ENCODE measurements at regions not wholly inside any gene's neighbourhood (a gene's known extent, or its start where the extent isn't known, plus 50 kb on each side); places are given as distances from the start of the nearest gene placed in this dataset.

DNA sequence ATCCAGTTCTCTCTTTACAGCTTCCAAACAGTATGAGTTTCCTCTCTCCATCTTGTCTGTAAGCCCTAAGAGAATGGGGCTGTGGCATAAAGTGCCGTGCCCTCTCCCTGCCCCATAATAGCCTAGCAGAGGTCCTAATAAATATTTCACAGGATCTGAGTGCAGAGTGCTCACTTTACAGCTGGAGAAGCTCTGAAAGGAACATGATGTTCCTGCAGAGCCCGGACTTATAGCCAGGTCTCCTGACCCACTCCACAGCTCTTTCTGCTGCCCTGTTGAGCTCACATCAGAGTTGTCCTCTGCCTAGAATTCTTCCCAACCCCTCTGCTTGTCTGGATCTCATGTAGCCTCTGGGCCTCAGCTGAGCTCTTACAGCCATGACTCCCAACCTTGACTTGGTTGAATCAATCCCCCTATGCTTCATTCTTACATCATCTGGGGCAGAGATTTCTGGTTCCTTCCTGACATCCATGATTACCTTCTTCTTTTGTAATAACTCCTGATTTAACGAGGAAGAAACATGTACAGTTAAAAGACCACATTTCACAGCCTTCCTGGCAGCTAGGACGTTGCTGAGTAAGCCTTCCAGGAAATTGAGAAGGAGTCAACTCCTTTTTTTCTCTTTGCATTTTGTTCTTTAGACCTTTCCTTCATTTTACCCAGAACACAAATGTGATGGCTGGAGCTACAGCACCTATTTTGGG is 135.3 kb downstream of the RPLP1 start:
- TF ChIP-seq GATA2 (IDR thresholded peaks at IDR 0.05; ENCODE audit: low read depth, low read length) (no peak), GATA3 (IDR thresholded peaks at IDR 0.05; ENCODE audit: low read depth, low read length) (no peak)

DNA sequence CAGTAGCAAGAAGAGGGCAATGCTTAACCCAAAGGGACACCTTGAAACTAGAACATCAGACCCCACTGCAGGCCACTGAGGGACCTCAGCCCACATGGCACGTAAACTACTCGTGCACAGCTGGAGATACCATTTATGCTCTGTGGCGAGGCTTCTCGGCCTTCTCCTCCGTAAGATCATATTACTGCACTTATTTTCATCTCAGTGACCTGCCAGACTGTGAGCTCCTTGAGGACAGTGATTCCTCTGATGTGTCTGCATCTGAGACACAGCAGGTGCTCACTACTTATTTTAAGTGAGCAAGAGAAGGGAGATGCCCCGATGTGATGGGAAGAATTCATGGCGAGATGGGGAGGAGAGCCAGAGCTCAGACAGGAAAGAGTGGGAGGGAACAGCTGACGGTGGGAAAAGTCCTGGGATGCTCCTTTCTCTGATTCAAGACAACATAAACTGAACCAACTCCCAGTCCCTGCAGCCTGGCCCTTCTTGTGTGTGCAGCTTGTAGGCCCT is 137.6 kb downstream of the RPLP1 start:
- TF ChIP-seq GATA2 (IDR thresholded peaks at IDR 0.05; ENCODE audit: low read depth, low read length) (no peak), GATA3 (IDR thresholded peaks at IDR 0.05; ENCODE audit: low read depth, low read length) (no peak)

DNA sequence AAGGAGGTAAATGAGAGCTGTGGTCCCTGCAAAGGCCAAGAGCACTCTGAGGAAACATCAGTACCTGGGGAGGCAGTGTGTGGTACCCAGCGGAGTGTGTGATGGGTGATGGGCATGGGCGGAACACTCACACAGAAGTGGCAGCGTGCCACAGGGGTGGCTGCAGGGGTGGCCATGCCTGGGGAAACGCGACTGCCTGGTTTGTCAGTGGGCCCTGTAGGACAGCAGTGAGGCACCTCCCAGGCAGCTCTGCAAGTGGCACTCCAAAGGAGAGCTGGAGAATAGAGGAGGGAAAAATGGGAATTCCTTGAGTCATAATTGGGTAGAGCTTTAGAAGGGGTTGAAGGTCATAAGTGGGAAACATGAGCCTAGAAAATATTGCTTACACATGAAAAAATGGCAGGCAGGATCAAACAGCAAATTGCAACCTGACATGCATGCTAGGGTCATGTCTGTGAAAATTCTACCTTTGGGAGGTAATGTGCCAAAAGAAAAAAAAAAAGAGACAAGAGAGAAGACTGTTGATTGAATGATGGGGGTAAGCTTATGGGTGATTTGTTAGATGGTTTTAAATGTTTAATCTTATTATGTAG is 138.4 kb downstream of the RPLP1 start:
- TF ChIP-seq GATA3 (IDR thresholded peaks at IDR 0.05; ENCODE audit: low read depth, low read length) = no peak
- no peak for TF ChIP-seq GATA2 (IDR thresholded peaks at IDR 0.05; ENCODE audit: low read depth, low read length)

DNA sequence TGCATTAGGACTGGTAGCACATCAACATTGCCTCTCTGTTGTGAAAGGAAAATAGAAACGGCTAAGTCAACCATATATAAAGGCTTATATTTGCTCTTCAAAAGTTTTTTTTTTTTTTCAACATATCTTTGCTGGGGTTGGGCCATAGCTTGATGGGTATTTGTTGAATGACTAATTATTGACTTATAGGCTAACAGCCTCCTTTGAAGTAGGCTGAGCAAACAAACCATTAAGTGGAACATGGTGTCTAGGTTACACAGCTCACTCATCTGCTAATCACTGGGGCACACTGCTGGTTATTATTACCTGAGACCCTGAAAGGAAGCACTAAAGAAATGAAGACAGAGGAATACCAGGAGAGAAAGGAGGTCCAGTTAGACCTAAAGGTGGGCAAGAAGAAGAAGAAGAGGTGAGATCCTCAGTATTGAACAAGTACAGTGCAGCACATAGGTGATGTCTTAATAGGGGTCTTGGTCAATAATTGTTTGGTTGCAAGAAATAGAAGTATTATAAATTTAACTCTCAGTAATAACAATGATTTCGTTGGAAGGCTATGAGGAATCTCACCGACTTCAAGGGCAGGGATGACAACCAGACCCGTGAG is 139.4 kb downstream of the RPLP1 start:
- no peak for TF ChIP-seq GATA3 (IDR thresholded peaks at IDR 0.05; ENCODE audit: low read depth, low read length)
- no peak for TF ChIP-seq GATA2 (IDR thresholded peaks at IDR 0.05; ENCODE audit: low read depth, low read length)

DNA sequence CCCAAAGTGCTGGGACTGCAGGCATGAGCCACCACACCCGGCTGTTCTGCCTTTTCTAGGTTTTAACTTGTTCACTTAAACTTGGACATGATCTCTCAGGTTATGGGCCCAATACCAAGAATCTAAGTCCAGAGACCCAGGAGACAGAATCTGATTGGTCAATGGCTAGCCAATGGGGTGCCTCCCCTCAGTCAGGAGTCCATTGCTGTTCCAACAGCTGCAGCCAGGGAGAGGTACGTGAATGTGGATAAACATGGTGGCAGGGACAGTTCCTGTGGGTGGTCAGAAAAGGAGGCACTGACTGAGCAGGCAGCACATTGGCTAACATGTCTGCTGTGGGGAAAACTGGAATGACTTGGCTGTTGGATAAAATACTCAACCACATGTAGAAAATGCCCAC is 140.3 kb downstream of the RPLP1 start:
- no peak for TF ChIP-seq GATA2 (IDR thresholded peaks at IDR 0.05; ENCODE audit: low read depth, low read length)
- no peak for TF ChIP-seq GATA3 (IDR thresholded peaks at IDR 0.05; ENCODE audit: low read depth, low read length)

DNA sequence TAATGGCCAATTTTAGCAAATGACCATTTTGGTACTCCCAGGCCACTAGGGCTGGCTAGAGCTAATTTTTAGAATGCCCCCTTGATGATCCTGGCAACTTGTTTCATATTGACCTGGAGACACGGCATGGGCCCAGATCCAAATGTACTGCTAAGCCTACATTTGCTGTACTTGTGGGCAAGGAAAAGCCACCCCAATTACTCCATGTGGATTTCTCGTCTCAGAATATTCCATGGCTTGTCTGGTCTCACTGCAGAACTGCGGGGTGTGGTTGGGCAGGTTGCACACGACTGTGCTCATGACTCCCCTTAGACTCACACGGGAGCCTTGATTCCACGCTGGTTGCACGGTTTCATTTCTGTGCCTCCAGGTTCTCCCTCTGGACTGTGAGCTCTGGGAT is 140.9 kb downstream of the RPLP1 start:
- TF ChIP-seq GATA2 (IDR thresholded peaks at IDR 0.05; ENCODE audit: low read depth, low read length) (no peak), GATA3 (IDR thresholded peaks at IDR 0.05; ENCODE audit: low read depth, low read length) (no peak)

DNA sequence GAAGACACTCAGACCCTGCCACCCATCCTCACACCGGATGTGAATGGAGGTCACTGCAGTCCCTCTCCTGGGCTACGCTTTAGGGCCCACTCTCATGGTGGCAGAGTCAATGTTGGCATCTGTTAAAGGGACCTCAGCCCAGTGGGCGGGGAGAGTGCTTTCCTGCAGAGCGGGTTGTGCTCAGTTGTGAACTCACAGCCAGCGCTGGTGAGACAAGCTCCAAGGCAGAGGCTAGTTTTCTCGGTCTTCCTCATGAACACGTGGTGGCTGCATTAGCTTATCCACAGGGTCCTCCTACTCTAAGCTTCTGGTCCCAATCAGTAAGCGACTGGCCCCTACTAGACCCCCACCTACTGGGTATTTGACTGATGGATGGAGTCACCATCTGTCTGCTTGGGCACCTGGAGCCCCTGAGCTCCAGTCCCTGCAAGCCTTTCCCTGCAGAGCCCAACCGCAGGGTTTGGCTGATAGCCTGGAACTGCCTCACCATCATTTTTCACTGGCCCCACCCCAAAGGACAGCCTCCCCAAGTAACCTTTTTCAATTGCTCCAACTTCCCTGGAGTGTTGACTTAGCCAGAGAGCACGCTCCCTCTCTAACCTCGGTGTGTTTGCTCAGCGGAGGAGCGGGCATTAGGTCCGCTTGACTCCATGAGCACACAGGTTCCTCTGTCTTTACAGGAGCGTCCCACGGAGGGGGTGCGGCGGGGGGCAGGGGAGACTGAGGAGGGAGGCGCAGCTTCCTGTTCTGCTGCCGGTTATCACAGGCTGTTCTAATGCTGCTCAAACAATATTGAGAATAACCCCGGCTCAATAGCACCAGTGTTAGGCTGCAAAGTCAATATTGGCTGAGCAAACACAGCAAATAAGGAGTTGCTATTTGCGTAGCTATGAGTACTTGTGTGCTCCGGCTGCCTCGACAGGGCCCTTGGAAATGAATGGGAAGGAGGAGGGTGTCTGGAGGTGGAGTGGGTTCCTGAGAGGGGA is 141.7 kb downstream of the RPLP1 start:
- TF ChIP-seq GATA2 (IDR thresholded peaks at IDR 0.05; ENCODE audit: low read depth, low read length) (no peak), GATA3 (IDR thresholded peaks at IDR 0.05; ENCODE audit: low read depth, low read length) (no peak)

DNA sequence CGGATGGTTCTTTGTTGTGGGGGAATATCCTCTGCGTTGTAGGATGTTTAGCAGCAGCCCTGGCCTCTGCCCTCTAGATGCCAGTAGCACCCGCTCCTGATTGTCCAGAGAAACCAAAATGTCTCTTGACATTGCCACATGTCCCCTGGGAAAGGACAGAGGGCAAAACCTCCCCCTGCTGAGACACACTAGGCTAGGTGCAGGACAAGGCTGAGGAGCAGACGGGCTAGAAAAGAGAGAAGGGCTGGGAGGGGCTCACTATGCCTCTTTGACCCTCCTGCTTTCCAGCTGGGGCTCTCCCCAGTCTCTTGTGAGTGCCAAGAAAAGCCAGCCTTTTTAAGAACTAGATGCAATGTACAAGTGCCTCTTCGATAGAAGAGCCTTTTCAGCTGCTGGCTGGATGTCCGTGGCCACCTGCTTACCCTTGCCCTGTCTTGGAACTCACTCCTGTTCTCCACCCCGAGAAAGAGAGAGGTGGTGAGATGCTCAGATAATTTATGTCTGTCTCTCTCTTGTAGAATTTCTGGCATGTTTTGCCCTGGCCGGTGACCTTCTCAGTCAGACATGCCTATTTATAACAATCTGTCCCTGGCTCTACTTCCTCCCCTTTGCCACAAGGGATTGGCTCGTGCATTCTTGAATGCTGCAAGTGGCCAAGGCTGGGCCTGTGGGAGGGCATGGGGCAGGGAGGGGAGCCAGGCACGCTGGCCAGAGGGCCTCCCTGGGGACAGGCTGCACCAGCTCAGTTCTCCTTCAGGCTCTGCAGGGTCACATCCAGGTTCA is 142.6 kb downstream of the RPLP1 start:
- TF ChIP-seq GATA2 (IDR thresholded peaks at IDR 0.05; ENCODE audit: low read depth, low read length) (no peak), GATA3 (IDR thresholded peaks at IDR 0.05; ENCODE audit: low read depth, low read length) (no peak)

DNA sequence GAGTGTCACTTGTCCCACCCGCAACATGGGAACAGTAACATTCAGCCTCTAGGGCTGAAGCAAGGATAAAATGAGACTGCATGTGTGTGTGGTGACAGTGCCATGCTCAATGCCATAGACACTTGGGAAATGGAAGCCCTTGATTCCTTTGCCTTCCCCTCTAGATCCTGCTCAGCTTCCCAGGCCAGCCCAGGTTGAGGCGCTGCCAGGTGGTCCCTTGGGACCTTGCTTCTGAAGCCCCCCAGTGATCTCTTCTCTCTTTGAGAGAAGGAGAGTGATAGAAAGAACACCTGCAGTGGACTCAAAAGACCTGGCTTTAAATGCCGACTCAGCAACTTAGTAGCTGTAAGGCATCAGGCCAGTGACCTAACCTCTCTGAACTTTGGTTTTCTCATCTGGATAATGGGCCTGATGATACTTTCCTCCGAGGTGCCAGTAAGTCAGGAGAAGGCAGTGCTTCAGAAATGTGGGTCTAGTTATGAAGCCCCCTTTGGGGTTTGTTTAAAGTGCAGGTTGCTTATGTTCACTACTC is 144.5 kb downstream of the RPLP1 start:
- no peak for TF ChIP-seq GATA3 (IDR thresholded peaks at IDR 0.05; ENCODE audit: low read depth, low read length)
- no peak for TF ChIP-seq GATA2 (IDR thresholded peaks at IDR 0.05; ENCODE audit: low read depth, low read length)

DNA sequence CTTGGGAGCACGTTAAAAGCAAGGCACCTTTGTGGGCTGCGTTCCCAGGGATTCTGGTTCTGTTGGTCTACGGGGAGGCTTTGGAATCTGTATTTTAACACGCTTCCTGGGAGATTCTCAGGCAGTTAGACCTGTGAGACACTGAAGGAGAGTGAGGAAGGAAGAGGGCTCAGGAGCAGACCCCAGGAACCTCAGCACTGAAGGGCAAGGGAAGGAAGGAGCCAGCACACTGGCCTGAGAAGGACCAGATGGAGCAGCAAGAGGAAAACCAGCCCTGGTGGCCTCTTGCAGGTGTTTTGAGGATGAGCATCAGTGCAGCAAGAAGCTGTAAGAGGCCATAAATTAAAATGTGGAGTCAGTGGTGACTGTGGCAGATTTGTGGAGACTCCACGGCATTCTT is 146.7 kb downstream of the RPLP1 start:
- TF ChIP-seq GATA3 (IDR thresholded peaks at IDR 0.05; ENCODE audit: low read depth, low read length) (no peak), GATA2 (IDR thresholded peaks at IDR 0.05; ENCODE audit: low read depth, low read length) (no peak)

DNA sequence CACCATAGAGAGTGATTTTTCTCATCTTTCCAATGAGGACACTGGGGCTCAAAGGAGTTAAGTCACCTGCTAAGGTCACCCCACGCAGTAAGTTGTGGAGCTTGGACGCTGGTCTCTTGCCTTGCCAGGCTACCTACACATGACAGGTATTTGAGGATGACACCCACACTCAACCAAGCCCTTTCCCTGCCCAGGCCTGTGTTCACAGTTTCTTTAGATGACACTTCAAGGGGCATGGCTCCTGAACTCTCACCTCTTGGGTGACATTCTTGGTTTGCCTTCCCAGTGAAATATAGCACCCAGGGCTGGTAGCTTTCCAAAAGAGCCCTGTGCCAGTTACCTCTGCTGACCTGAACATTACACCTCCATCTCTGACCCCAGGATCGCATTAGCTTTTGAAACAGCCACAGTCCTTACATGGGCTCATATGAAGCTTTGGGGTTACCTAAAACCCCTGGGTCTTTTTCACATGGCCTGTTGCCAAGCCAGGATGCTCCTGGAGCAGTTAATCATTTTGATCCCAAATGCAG is 148.0 kb downstream of the RPLP1 start:
- no peak for TF ChIP-seq GATA2 (IDR thresholded peaks at IDR 0.05; ENCODE audit: low read depth, low read length)
- TF ChIP-seq GATA3 (IDR thresholded peaks at IDR 0.05; ENCODE audit: low read depth, low read length) = no peak

DNA sequence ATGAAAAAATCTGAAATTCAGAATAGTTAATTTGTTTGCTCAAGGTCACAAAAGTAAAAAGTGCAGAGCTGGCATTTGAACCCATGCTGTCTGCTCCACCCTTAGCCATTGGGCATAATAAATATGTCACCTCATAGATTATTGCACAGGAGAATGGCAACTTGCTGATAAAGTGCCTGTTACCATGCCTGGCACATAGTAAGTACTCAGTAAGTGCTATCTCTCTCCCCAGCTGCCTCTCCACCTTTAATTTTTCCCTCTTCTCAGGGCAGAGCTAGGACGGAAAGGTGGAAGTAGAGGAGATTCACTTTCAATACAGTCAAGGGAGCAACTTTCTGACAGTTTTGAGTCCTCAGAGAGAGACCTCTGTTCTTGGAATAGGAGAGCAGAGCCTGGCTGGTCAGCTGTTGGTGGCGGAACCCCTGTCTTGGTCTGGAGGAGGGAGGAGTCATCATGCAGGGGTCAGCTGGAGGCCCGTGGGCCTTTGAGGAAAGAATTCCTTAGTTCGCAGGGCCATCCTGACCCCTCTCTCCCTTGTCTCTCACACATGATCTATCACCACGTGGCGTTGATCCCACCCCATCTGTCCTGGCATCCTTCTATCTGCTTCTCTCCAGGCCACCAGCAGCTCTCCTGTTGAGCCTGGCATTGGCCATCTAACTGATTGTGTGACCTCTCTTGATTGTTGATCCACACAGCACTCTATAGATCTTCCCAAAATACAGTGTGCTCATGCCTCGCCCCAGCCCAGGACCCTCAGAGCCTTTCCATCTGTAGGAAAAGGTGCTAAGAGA is 149.3 kb downstream of the RPLP1 start:
- TF ChIP-seq GATA2 (IDR thresholded peaks at IDR 0.05; ENCODE audit: low read depth, low read length) (no peak), GATA3 (IDR thresholded peaks at IDR 0.05; ENCODE audit: low read depth, low read length) (no peak)
